ENCODE measurements at regions not wholly inside any gene's neighbourhood (a gene's known extent, or its start where the extent isn't known, plus 50 kb on each side); places are given as distances from the start of the nearest gene placed in this dataset.
"Not testable (repeated sequence)": the region's sequence is repeated elsewhere in the genome, so short reads cannot be mapped to it uniquely, and the experiment has no call there.

- DNase-seq, result no peak
These were observed 123.4 kb upstream of the PDE1A start for GRCh38 chr2:182550234-182550633.

- not testable (repeated sequence) for DNase-seq
These were observed 125.4 kb upstream of the PDE1A start for GRCh38 chr2:182552232-182552631.

- DNase-seq, result not testable (repeated sequence)
These were observed 125.9 kb upstream of the PDE1A start for GRCh38 chr2:182552785-182553184.

GRCh38 chr2:182553483-182553882, 126.6 kb upstream of the PDE1A start:
- DNase-seq, result no peak

GRCh38 chr2:182554950-182555349, 128.1 kb upstream of the PDE1A start:
- peak; percentile 78 for DNase-seq

GRCh38 chr2:182558564-182558963, 131.7 kb upstream of the PDE1A start:
- DNase-seq, result no peak

GRCh38 chr2:182559623-182560022, 132.8 kb upstream of the PDE1A start:
- peak; percentile 68 for DNase-seq

- DNase-seq, result no peak
These were observed 139.2 kb upstream of the PDE1A start for GRCh38 chr2:182565911-182566567.

GRCh38 chr2:182573553-182573952, 142.5 kb upstream of the DNAJC10 start:
- no peak for DNase-seq

GRCh38 chr2:182577816-182578215, 138.2 kb upstream of the DNAJC10 start:
- DNase-seq, result no peak

GRCh38 chr2:182581196-182581935, 134.7 kb upstream of the DNAJC10 start:
- DNase-seq, result no peak

- DNase-seq, result no peak
These were observed 131.6 kb upstream of the DNAJC10 start for GRCh38 chr2:182584462-182584861.

- no peak for DNase-seq
These were observed 131.1 kb upstream of the DNAJC10 start for GRCh38 chr2:182585001-182585400.

GRCh38 chr2:182585430-182585829, 130.6 kb upstream of the DNAJC10 start:
- DNase-seq, result no peak

GRCh38 chr2:182586426-182586825, 129.6 kb upstream of the DNAJC10 start:
- peak; percentile 51 for DNase-seq

- no peak for DNase-seq
These were observed 128.2 kb upstream of the DNAJC10 start for GRCh38 chr2:182587831-182588230.

- DNase-seq, result no peak
These were observed 126.9 kb upstream of the DNAJC10 start for GRCh38 chr2:182589121-182589520.

GRCh38 chr2:182591774-182592173, 124.3 kb upstream of the DNAJC10 start:
- no peak for DNase-seq

- peak; percentile 67 for DNase-seq
These were observed 123.2 kb upstream of the DNAJC10 start for GRCh38 chr2:182592691-182593393.

- DNase-seq, result peak; percentile 81
These were observed 122.6 kb upstream of the DNAJC10 start for GRCh38 chr2:182593394-182593975.

- no peak for DNase-seq
These were observed 121.8 kb upstream of the DNAJC10 start for GRCh38 chr2:182594286-182594685.

GRCh38 chr2:182595650-182596049, 120.4 kb upstream of the DNAJC10 start:
- DNase-seq, result no peak

GRCh38 chr2:182597570-182598295, 118.3 kb upstream of the DNAJC10 start:
- DNase-seq, result no peak
